Calu3 (cell line): ENCODE measurements at regions not wholly inside any gene's neighbourhood (a gene's known extent, or its start where the extent isn't known, plus 50 kb on each side); places are given as distances from the start of the nearest gene placed in this dataset.

Experiments
- BruUV-seq: library from RNA; stranded (reverse); fragments of 400-500 nt; replicated peaks from 2 replicates; lab custom pipeline; 2021; lab: Mats Ljungman, UMichigan
- CTCF ChIA-PET: fragments of 300-600 bp; sonication (Branson Sonifier 250); formaldehyde crosslinking; loops from one replicate; lab custom pipeline; 2022; ENCODE audit warnings: antibody characterized with exemption; lab: Charles Lee
- DNase-seq: peaks from one replicate; pipeline ENCODE4 v3.0.0; 2022
- H3K27ac Mint-ChIP-seq: one replicate; pipeline ENCODE4 v1.8.0; 2022; ENCODE audit warnings: mixed read lengths; ENCODE audit not compliant: unreplicated experiment
- H3K27me3 Mint-ChIP-seq: one replicate; pipeline ENCODE4 v1.8.0; 2022; ENCODE audit warnings: mixed read lengths; ENCODE audit not compliant: unreplicated experiment
- H3K36me3 Mint-ChIP-seq: one replicate; pipeline ENCODE4 v1.8.0; 2022; ENCODE audit warnings: mild to moderate bottlenecking, moderate library complexity, mixed read lengths; ENCODE audit not compliant: insufficient read depth, unreplicated experiment
- H3K4me1 Mint-ChIP-seq: one replicate; pipeline ENCODE4 v1.8.0; 2022; ENCODE audit warnings: mild to moderate bottlenecking, low read depth, mixed read lengths; ENCODE audit not compliant: unreplicated experiment
- H3K4me3 Mint-ChIP-seq: one replicate; pipeline ENCODE4 v1.8.0; 2022; ENCODE audit warnings: mild to moderate bottlenecking, low read depth, moderate library complexity, mixed read lengths; ENCODE audit not compliant: unreplicated experiment
- H3K9me3 Mint-ChIP-seq: one replicate; pipeline ENCODE4 v1.8.0; 2022; ENCODE audit warnings: low read depth, mixed read lengths; ENCODE audit not compliant: unreplicated experiment
- CTCF ChIP-seq: fragments of 200-600 bp; IDR thresholded peaks from one replicate; pipeline ENCODE4 v1.8.0; 2022; ENCODE audit warnings: antibody characterized with exemption; ENCODE audit not compliant: unreplicated experiment
- intact Hi-C: fragments of 100-400 bp; cut with micrococcal nuclease; formaldehyde crosslinking; loops from one replicate; pipeline ENCODE4 v1.10.0; 2022; ENCODE audit not compliant: unreplicated experiment

GRCh38 chr13:76020421-76020955, 384.4 kb downstream of the LMO7 start:
- CTCF ChIA-PET, result no interaction called here

GRCh38 chr13:76019421-76020044, 383.4 kb downstream of the LMO7 start:
- H3K4me3 Mint-ChIP-seq, result no peak overlapping the region
- CTCF ChIA-PET, result no interaction called here

More at GRCh38 chr13:76020421-76020955, 384.4 kb downstream of the LMO7 start:
- Mint-ChIP-seq H3K4me1 (peaks cover 2% of the 10 kb centered on the region), H3K27me3 (no peaks in the 10 kb centered on the region), H3K27ac (no peak overlapping the region), H3K4me3 (no peak overlapping the region), H3K9me3 (no peaks in the 10 kb centered on the region), H3K36me3 (peaks cover 4% of the 10 kb centered on the region)
- BruUV-seq, result no TSS peak
- DNase-seq, result no peak
- TF ChIP-seq CTCF, result no peak
- intact Hi-C loops, result no loop called here

GRCh38 chr13:76017861-76018556, 381.9 kb downstream of the LMO7 start:
- Mint-ChIP-seq H3K9me3 (no peaks in the 10 kb centered on the region), H3K36me3 (peaks cover 4% of the 10 kb centered on the region), H3K4me3 (no peak overlapping the region), H3K27me3 (no peaks in the 10 kb centered on the region), H3K27ac (no peak overlapping the region), H3K4me1 (peaks cover 18% of the 10 kb centered on the region)
- BruUV-seq, result no TSS peak
- CTCF ChIA-PET, result no interaction called here
- DNase-seq, result no peak
- intact Hi-C loops, result loop anchor here (2.0 to 10.0 kb wide), 2 partner anchors 141 to 333 kb away; no protein-coding TSS in a partner anchor
- no peak for TF ChIP-seq CTCF

More at GRCh38 chr13:76019421-76020044, 383.4 kb downstream of the LMO7 start:
- Mint-ChIP-seq H3K9me3 (no peaks in the 10 kb centered on the region), H3K4me1 (peaks cover 12% of the 10 kb centered on the region), H3K36me3 (peaks cover 4% of the 10 kb centered on the region), H3K27ac (no peak overlapping the region), H3K27me3 (no peaks in the 10 kb centered on the region)
- DNase-seq, result no peak
- no peak for TF ChIP-seq CTCF
- BruUV-seq, result no TSS peak
- intact Hi-C loops, result loop anchor here (10.0 kb wide), 1 partner anchor 335 kb away; no protein-coding TSS in a partner anchor

- H3K27ac Mint-ChIP-seq, result no peak overlapping the region
- CTCF ChIA-PET, result no interaction called here
- TF ChIP-seq CTCF, result no peak
- H3K27me3 Mint-ChIP-seq, result no peaks in the 10 kb centered on the region
- DNase-seq, result peak; percentile 9
- no TSS peak for BruUV-seq
- no peaks in the 10 kb centered on the region for H3K9me3 Mint-ChIP-seq
- intact Hi-C loops, result loop anchor here (2.0 to 10.0 kb wide), 2 partner anchors 140 to 332 kb away; no protein-coding TSS in a partner anchor
- H3K4me1 Mint-ChIP-seq, result peaks cover 18% of the 10 kb centered on the region
- H3K36me3 Mint-ChIP-seq, result peaks cover 4% of the 10 kb centered on the region
- no peak overlapping the region for H3K4me3 Mint-ChIP-seq
Observed at GRCh38 chr13:76016799-76017400, 380.8 kb downstream of the LMO7 start.
